H4 (cell line): ENCODE measurements at regions not wholly inside any gene's neighbourhood (a gene's known extent, or its start where the extent isn't known, plus 50 kb on each side); places are given as distances from the start of the nearest gene placed in this dataset.
A peak's percentile ranks its signal among the peaks of the same experiment; 100 is the strongest.

Experiments
- DNase-seq: peaks from one replicate; pipeline ENCODE4 v3.0.0-alpha.2; 2015; ENCODE audit warnings: low spot score

DNA sequence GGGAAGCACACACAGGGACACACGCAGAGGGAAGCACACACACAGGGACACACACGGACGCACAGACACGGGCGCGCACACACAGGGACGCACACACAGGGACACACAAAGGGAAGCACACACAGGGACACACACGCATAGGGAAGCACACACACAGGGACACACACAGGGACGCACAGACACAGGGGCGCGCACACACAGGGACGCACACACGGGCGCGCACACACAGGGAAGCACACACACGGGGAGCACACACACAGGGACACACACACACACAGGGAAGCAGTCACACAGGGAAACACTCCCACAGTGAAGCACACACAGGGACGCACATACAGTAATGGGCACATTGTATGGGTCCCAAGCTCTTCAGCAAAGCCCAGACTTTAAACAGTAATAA is 685.3 kb downstream of the TRIML1 start:
- no peak for DNase-seq

DNA sequence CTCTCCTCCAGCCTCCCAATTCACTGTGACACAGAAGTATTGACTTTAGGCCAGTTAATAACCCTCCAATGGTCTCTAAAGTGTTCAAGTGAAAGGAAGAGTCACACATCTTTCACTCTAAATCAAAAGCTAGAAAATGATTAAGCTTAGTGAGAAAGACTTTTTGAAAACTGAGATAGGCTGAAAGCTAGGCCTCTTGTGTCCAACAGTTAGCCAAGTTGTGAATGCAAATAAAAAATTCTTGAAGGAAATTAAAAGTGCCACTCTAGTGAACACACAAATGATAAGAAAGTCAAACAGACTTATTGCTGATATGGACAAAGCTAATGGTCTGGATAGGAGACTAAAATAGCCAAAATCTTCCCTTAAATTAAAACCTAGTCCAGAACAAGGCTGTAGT is 687.2 kb downstream of the TRIML1 start:
- DNase-seq = no peak

DNA sequence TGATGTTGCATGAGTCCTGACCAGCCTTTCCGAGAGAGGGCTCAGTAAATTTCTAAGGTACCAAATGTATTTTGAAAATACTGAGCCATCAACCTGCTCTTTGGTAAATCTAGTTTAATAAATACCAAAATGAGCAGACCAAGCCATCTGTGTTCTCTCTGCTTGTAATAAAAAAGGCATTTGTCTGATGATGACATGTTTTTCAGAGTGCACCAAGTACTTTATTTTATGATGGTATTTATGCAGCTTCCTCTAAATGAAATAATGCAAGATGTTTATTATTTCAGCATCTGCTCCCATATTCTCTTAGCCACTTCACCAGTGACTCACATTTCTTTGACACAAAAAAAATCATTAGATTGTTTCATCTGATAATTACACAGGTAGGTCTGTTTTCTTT is 700.5 kb downstream of the TRIML1 start:
- DNase-seq = no peak

DNA sequence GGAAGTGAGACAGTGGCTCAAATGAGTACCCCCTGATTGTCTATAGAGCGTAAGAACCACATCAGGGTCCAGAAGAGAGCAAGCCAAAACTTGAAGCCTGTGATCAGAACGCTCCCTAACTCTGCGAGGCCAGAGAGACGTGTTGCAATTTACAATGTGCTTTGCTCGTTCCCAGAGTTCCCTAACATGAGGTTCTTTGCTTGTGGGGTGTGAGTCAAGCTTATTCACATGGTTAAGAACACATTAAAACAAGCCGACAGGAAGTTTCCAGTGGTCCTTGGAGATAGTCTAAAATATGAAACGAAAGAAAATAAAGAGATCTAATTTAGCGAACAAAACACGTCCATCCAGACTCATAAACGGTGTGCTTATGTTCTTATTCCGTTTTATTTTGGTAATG is 702.3 kb downstream of the TRIML1 start:
- DNase-seq = no peak

DNA sequence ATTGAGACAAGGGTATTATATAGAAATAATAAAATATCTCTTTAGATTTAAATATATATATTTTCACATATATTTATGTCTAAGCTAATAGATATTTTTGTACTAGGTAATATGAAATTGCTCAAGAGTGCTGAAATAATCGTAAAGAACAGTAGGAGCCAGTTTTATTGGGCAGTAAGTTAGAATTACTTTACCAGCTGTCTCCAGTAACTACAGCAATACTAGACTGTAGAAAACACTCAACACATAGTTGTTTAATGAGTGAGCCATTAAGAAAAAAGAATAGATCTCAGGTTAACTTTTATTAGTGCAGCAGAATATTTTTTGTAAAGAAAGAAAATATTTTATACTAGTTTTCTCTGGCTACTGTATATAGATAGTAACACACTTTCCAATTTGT is 715.2 kb downstream of the TRIML1 start:
- no peak for DNase-seq

DNA sequence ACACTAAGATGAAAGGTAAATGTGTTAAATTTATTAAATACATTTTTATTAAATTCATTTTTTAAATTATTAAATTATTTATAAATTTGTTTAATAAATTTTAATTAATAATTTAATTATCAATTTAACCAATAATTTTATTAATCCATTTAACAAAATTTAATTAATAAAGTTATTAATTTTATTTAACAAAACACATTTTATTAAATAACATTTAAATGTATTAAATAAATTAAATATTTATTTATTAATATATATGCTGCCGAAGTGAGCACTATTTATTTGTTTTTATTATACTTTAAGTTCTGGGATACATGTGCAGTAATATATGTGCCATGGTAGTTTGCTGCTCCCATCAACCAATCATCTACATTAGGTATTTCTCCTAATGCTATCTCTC is 719.5 kb downstream of the TRIML1 start:
- DNase-seq = no peak

DNA sequence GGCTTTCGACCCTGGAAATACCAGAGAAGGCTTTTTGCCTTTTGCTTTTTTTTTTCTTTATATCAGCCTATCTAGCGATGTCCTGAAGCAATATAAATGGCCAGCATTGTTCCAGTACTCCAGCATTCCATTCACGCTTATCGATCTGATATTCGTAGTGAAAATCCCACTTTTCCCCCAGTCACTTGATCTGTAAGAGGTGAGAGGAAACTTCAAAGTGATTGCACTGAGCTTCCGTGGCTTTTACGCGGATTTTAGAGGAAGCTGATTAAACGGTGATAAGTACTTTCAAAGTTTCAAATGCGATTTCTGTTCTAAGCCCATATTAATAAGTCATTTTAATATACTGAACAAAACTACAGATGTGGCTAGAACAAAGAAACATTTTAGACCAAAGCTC is 725.5 kb downstream of the TRIML1 start:
- DNase-seq = no peak

DNA sequence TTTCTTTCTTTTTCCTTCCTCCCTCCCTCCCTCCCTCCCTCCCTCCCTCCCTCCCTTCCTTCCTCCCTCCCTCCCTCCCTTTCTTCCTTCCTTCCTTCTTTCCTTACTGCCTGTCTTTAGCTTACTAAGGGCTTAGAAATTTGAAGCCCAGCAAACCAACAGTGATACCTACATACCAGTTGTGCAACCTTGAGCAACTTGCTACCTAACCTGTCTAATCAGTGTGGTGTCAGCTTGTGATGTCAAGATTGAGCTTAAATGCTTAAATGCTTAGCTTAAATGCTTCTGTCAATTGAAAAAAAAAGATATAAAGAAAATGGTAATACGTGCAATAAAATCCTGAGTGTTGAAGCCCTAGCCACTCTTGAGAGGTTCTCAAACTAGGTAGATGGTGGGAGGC is 728.6 kb downstream of the TRIML1 start:
- DNase-seq = no peak

DNA sequence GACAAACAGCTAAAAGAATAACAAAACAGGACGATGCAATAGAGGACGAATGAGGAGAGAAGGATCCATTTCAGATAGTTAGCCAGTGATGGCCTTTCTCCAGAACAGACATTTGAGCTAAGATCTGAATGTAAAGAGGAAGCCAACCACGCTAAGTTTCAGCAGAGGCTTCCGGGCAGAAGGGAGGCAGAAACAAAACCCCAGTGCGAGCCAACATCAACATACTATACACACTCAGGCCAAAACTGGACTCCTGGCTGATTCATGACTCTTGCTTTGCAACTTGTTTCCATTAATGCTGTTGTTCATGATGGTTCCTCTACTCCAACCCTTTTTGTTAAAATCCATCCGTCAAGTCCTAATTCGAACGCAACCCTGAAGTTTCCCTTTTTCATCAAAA is 730.3 kb downstream of the TRIML1 start:
- no peak for DNase-seq

DNA sequence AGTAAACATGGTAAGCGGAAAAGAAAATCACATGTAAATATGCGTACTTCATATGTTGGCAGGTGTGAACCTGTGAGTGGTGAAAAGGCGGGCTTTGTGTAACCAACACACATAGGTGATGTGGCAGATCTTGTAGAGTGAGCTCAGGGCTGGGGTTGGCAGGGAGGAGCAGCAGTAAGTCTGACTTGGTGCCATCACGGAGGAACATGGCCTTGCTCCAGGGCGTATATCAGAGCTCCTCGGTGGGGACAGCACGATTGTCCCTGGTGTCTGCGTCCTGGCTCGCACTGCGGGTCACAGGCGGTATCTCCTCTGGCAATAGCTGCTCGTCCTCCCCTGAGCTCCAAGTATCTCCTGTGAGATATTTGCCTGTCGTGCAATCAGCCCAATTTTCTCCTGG is 733.6 kb downstream of the TRIML1 start:
- DNase-seq = no peak

DNA sequence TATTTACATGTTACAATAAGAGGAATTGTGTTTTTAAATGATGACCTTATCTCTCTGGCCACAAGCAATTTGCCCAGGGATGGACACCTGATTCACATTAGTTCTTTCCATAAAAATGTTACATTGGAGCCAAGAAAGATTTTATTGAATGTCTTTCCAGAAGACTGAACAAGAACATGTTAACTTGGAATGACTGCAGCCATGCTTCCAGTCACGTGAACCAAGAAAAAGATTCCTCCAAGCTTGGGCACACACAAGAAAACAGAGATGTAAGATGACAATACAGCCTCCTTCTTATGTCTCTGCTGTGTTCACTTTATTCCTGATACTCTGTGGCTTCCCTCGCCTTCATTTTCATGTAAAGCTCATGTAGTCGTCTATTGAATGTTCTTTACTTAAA is 737.6 kb downstream of the TRIML1 start:
- no peak for DNase-seq

DNA sequence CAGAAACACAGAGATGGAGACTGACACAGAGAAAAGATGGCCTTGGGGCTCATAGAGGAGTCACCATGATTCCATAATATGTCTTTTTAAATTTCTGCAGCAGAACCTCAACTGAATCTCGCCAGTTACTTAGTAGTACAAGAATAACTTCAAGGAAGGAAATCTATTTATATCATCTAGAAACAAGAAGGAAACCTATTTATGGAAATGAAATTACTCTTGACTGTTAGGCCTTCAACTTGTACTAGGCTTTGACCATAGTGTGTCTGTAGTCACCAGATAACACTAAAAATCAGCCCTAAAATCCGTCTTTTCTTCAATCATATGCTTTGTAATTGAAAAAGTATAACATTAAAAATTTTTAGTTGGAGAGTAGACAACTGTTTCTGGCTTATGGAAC is 740.4 kb downstream of the TRIML1 start:
- no peak for DNase-seq

DNA sequence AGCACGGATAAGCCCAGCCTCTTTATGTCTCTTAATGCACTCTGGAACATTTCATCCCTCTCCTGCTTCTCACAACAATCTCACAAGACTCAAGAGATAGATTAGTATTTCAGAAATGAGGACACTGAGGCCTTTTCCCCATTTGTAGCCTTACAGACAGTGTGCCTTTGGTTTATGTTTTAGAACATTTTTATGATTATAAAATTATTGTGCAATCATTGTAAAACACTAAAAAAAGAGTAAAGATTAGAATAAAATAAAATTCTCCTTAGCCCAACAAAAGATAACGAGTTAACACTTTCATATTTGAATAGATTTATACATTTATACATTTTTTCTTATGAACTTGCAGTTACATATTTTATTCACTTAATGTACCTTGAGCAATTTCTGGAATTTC is 748.7 kb downstream of the TRIML1 start:
- DNase-seq = no peak

DNA sequence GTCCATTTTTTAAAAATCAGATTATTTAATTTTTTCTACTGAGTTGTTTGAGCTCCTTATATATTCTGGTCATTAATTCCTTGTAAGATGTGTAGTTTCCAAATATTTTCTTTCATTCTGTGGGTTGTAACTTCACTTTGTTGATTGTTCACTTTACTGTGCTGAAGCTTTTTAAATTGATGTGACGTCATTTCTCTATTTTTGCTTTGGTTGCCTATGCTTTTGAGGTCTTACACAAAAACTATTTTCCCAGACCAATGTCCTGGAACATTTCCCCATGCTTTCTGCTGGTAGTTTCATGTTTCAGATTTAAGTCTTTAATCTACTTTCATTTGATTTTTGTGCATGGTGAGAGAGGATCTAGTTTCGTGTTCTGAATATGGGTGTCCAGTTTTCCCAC is 753.6 kb downstream of the TRIML1 start:
- no peak for DNase-seq

DNA sequence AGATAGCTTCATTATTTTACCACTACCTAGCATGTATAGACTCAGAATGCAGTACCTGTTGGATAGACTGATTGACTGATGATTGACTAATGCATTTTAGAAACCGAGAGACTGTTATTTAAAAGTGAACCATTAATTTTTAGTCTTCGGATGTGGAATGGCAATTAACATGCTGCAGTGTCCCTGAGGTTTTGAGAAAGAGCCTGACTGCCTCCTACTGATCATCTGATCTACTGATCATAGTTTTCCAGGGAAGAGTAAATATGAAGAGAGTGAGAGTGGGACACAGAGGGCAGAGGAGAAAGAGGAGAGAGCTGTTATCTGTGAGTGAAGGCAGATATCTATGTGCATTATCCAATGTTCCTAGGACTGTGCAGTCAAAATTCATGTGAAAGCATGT is 764.7 kb downstream of the TRIML1 start:
- no peak for DNase-seq

DNA sequence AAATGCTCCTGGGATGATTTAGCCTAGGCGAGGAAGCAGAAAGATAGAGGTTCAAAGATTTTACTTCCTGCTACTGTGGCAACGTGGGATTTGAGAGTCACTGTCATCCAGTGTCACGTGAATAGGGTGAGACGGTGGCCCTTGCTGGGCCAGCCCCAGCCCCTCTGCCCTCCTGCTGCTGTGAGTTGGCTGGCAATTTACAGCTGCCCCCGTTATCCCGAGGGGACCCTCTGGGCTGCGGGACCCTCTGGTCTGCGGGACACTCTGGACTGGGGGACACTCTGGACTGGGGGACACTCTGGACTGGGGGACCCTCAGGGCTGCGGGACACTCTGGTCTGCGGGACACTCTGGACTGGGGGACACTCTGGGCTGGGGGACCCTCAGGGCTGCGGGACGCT is 765.4 kb downstream of the TRIML1 start:
- no peak for DNase-seq

DNA sequence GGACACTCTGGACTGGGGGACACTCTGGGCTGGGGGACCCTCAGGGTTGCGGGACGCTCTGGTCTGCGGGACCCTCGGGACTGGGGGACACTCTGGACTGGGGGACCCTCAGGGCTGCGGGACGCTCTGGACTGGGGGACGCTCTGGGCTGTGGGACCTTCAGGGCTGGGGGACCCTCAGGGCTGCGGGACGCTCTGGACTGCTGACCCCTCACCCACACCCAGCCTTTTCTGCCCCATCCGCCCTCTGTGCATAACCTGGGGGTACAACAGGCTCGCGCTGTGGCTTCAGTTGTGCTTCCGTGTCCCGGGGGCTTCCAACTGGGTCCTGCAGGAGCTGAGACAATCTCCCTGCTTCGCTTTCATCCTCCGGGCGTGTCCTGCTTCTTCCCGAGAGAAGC is 766.0 kb downstream of the TRIML1 start:
- DNase-seq = no peak

DNA sequence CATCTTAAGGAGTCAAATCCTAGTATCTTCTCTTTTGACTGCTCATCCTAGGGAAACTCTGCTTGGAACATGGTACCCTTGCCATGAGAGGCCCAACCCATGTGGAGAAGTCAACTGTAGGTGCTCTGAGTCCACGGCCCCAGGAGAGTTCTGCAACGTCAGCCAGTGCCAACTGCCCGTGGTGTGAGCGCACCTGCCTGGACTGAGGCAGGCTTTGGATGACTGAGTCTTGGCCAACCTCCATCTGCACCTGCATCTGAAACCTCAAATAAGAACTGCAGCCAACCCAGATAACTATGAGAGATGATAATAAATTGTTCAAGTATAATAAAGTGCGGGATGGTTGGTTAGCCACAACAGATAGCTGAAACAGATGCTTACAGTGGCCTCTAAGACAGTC is 772.0 kb downstream of the TRIML1 start:
- no peak for DNase-seq

DNA sequence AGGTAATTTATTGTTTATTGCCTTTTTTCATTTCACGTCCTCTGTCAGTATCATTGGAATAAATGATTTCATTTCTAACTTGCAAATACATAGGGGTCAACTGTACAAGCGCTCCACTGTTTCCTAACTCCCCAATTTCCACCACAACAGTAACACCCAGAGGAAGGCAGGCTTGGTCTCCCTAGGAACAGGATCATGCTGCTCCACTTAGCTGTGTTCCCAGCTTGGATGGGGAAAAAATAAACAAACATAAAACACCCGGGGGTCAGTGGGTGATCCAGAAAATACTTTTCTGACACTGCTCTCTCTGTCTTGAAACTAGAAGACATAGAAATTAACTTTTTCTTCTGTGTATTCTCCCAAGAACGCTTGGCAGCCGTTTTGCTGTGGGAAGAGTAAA is 772.5 kb downstream of the TRIML1 start:
- DNase-seq = no peak

DNA sequence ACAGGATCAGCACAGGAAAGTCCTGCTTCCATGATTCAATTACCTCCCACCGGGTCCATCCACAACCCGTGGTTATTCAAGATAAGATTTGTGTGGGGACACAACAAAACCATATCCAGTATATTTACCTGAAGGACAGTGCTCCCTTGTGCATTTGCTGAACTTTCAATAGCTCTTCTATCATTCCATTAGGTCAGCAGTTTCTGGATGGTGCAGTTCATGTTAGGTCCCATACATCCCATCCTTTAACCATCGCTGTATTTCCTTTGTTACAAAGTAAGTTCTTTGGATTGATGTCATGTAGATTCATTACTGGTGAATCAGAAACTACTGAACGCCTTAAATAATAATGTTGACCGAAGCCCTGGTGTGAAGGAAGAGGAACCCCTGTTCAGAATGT is 775.9 kb downstream of the TRIML1 start:
- DNase-seq = no peak

DNA sequence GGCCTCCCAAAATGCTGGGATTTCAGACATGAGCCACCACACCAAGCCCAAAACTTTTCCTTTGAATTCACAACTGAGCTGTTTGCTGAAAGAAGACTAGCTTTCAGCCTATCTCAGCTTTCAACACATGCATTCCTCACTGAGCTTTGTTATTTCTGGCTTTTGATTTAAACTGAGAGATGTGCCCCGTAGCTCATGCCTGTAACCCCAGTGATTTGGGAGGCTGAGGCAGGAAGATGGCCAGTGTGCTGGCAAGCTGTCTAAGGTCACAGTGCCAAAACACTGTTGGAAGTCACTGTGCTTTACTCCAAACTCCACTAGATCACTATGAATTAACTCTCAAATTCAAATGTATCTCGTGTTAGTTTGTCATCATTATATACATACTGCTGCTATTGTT is 779.5 kb downstream of the TRIML1 start:
- DNase-seq = no peak

DNA sequence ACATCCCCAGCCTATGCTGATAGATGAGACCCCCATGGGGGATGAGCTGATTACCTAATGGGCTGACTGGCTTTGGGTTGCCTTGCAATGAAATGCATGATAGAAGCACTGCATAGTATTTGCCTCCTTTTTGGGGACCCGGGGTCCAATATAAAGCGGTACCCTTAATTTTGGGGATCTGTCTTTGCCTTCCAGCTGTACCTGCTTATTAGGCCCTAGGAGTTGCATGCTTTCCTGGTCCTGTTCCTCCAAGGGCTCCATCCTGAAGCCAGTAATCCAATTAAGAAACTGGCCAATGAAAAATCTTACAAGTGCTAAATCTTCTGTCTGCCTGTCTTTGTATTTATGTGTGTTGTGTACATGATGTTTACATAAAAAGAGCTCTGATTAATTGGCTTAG is 791.6 kb downstream of the TRIML1 start:
- no peak for DNase-seq

DNA sequence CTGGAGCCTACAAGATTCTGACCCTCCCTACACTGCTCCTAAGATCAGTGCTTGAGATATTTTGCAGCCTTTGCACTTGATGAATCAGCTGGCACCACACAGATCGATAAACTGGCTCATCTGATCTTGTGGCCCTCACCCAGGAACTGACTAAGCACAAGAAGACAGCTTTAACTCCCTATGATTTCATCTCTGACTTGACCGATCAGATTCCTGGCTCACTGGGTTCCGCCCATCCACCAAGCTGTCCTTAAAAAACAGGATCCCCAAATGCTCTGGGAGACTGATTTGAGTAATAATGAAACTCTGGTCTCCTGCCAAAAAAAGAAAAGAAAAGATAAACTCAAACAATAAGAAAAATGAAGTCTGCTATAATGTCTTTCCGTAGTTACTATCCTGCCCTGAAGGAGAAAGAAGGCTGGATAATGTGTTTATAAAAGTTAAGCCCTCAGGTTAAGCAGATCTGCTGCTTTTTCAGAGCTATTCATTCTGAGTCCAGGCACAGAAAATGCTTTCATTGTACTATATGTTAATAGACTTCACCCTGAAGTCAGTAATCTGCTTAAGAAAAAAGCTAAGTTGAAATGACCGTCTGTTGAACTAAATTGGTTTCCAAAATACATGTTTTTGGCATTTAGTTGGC is 795.2 kb downstream of the TRIML1 start:
- DNase-seq = peak; percentile 41

DNA sequence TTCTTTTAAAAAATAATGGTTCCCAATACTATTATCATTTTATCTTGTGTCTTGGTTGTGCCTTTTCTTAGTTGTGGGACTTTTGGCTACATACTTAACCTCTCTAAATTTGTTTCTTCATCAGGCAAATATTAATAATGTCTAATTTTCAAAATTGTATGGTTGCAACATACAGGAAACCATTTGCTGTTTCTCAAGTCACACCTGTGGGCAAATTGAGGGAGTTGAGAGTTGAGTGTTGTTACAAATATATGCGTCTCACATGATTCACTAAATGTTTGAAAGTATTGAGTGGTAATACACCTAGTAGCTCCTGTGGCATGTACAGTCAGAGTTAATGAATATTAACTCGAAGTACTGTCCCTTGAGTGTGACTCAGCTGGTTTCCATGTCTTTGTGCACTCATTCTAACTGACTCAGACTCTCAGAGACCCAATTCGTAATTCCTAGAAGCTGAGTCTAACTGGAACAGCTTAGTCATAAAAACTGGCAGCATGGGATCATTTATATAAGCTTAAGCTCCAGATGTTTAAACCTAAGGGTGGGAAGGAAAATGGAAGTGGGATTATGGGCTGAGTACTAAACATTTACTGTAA is 802.4 kb downstream of the TRIML1 start:
- DNase-seq = peak; percentile 96
